ENCODE measurements at regions not wholly inside any gene's neighbourhood (a gene's known extent, or its start where the extent isn't known, plus 50 kb on each side); places are given as distances from the start of the nearest gene placed in this dataset.

DNA sequence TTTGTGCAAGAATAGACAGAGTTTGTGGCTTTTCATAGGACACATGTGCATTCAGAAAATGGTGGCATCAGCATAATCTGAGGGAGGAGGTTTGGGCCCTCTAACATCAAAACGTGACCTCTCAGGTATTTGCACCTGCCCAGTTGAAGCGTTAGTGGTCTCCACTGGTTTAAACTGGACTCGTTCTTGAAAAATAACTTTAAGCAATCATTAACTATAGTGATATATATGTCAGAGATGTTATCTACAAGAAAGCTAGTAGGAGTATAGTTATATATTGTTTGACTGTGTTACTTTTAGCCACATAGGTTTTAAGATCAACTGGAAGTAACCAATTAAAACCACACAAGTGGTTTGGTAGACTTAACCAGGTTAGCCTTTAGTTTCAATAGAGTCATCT lies 607.4 kb downstream of the MAFB start:
- H3K27ac ChIP-seq (replicated peaks): no peak overlapping the region
- no peak overlapping the region for H3K4me3 ChIP-seq (replicated peaks; ENCODE audit: insufficient read depth, low read length)
- no peaks in the 10 kb centered on the region for H3K27me3 ChIP-seq (ENCODE audit: insufficient read depth, poor library complexity, severe bottlenecking)
- TF ChIP-seq, protein P1, sequence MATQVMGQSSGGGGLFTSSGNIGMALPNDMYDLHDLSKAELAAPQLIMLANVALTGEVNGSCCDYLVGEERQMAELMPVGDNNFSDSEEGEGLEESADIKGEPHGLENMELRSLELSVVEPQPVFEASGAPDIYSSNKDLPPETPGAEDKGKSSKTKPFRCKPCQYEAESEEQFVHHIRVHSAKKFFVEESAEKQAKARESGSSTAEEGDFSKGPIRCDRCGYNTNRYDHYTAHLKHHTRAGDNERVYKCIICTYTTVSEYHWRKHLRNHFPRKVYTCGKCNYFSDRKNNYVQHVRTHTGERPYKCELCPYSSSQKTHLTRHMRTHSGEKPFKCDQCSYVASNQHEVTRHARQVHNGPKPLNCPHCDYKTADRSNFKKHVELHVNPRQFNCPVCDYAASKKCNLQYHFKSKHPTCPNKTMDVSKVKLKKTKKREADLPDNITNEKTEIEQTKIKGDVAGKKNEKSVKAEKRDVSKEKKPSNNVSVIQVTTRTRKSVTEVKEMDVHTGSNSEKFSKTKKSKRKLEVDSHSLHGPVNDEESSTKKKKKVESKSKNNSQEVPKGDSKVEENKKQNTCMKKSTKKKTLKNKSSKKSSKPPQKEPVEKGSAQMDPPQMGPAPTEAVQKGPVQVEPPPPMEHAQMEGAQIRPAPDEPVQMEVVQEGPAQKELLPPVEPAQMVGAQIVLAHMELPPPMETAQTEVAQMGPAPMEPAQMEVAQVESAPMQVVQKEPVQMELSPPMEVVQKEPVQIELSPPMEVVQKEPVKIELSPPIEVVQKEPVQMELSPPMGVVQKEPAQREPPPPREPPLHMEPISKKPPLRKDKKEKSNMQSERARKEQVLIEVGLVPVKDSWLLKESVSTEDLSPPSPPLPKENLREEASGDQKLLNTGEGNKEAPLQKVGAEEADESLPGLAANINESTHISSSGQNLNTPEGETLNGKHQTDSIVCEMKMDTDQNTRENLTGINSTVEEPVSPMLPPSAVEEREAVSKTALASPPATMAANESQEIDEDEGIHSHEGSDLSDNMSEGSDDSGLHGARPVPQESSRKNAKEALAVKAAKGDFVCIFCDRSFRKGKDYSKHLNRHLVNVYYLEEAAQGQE (IDR thresholded peaks at IDR 0.05; ENCODE audit: insufficient replicate concordance, low read depth): no peak
- TF ChIP-seq, protein P2, sequence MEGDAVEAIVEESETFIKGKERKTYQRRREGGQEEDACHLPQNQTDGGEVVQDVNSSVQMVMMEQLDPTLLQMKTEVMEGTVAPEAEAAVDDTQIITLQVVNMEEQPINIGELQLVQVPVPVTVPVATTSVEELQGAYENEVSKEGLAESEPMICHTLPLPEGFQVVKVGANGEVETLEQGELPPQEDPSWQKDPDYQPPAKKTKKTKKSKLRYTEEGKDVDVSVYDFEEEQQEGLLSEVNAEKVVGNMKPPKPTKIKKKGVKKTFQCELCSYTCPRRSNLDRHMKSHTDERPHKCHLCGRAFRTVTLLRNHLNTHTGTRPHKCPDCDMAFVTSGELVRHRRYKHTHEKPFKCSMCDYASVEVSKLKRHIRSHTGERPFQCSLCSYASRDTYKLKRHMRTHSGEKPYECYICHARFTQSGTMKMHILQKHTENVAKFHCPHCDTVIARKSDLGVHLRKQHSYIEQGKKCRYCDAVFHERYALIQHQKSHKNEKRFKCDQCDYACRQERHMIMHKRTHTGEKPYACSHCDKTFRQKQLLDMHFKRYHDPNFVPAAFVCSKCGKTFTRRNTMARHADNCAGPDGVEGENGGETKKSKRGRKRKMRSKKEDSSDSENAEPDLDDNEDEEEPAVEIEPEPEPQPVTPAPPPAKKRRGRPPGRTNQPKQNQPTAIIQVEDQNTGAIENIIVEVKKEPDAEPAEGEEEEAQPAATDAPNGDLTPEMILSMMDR (IDR thresholded peaks at IDR 0.05; ENCODE audit: insufficient read depth, low read length): no peak
- no peak for TF ChIP-seq GABPA (IDR thresholded peaks at IDR 0.05; ENCODE audit: low read depth)
- no peak for TF ChIP-seq POLR2AphosphoS5 (IDR thresholded peaks at IDR 0.05; ENCODE audit: low read depth)
- no peak for TF ChIP-seq SPI1 (IDR thresholded peaks at IDR 0.05; ENCODE audit: borderline replicate concordance, low read depth)
- no peak for DNase-seq (ENCODE audit: low read depth in 1 of 2, low spot score in 1 of 2)

DNA sequence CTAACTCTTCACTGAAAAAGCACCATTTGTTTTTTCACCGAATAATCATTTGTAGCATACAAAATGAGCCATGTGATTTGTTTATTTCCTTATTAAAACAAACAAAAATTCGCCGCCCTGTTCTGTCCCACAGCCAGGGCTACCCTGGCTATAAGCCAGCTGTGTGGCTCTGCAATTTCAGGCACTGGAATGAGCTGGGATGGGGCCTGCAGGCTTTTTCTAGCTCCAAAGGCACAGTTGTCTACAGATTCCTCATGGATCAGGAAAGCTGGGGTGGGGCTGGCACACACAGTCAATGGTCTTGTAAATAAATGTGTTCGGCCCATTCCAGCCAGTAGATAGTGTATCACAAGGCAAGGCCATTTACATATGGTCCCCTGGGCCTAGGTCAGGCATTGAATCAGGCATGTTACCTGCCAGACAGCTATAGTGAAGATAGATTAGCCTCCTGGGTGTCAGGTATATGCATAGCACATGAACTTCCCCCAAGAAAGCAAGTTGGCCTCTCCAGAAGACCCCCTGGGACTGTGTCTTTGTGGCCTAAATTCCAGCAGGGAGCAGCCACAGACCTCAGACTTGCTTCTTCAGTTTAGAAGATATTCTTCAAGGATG lies 608.9 kb downstream of the MAFB start:
- TF ChIP-seq, protein P1 (IDR thresholded peaks at IDR 0.05; ENCODE audit: insufficient replicate concordance, low read depth): no peak
- TF ChIP-seq SPI1 (IDR thresholded peaks at IDR 0.05; ENCODE audit: borderline replicate concordance, low read depth) (no peak), POLR2AphosphoS5 (IDR thresholded peaks at IDR 0.05; ENCODE audit: low read depth) (no peak), GABPA (IDR thresholded peaks at IDR 0.05; ENCODE audit: low read depth) (no peak)
- TF ChIP-seq, protein P2 (IDR thresholded peaks at IDR 0.05; ENCODE audit: insufficient read depth, low read length): no peak
- no peak overlapping the region for H3K27ac ChIP-seq (replicated peaks)
- H3K27me3 ChIP-seq (ENCODE audit: insufficient read depth, poor library complexity, severe bottlenecking): no peaks in the 10 kb centered on the region
- no peak for DNase-seq (ENCODE audit: low read depth in 1 of 2, low spot score in 1 of 2)
- no peak overlapping the region for H3K4me3 ChIP-seq (replicated peaks; ENCODE audit: insufficient read depth, low read length)

DNA sequence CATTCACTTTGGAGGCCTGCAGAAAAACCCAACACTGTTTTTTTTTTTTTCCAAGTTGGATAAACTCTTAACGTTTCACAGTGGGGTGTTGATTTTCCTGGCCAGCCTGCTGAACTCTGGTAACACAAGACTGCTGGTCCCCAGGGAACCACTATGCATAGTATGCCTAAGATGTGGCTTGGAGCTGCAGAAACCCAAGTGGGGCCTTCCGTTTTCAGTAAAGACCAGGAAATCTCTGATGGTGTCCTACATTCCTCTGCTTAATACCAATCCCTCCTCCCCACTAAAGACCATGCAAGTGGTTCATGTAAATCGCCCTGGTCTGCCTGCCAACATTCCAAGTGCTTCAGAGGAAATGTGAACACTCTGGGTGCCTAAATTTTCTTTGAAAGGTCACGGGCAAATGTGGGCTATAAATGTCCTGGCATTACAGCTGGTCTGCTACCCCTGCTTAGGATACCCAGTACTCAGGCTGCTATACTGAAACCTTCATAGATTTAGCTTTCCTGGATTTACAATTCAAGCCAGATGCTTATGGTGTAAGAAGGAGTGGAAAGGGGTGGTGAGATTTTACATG lies 615.4 kb downstream of the MAFB start:
- H3K27ac ChIP-seq (replicated peaks): no peak overlapping the region
- TF ChIP-seq GABPA (IDR thresholded peaks at IDR 0.05; ENCODE audit: low read depth) (no peak), POLR2AphosphoS5 (IDR thresholded peaks at IDR 0.05; ENCODE audit: low read depth) (no peak), SPI1 (IDR thresholded peaks at IDR 0.05; ENCODE audit: borderline replicate concordance, low read depth) (no peak)
- TF ChIP-seq, protein P1 (IDR thresholded peaks at IDR 0.05; ENCODE audit: insufficient replicate concordance, low read depth): no peak
- TF ChIP-seq, protein P2 (IDR thresholded peaks at IDR 0.05; ENCODE audit: insufficient read depth, low read length): no peak
- DNase-seq (ENCODE audit: low read depth in 1 of 2, low spot score in 1 of 2): no peak
- H3K27me3 ChIP-seq (ENCODE audit: insufficient read depth, poor library complexity, severe bottlenecking): peaks cover 2% of the 10 kb centered on the region
- no peak overlapping the region for H3K4me3 ChIP-seq (replicated peaks; ENCODE audit: insufficient read depth, low read length)
